SH-SY5Y (cell line): ENCODE measurements at regions not wholly inside any gene's neighbourhood (a gene's known extent, or its start where the extent isn't known, plus 50 kb on each side); places are given as distances from the start of the nearest gene placed in this dataset.

ENCODE experiments used
- GATA2 ChIP-seq: IDR thresholded peaks from 2 replicates; pipeline ENCODE4 v1.6.1; 2011; ENCODE audit warnings: mild to moderate bottlenecking, low read depth, low read length
- GATA3 ChIP-seq: IDR thresholded peaks from 2 replicates; pipeline ENCODE4 v1.6.1; 2011; ENCODE audit warnings: low read depth, mild to moderate bottlenecking, low read length, moderate library complexity

DNA sequence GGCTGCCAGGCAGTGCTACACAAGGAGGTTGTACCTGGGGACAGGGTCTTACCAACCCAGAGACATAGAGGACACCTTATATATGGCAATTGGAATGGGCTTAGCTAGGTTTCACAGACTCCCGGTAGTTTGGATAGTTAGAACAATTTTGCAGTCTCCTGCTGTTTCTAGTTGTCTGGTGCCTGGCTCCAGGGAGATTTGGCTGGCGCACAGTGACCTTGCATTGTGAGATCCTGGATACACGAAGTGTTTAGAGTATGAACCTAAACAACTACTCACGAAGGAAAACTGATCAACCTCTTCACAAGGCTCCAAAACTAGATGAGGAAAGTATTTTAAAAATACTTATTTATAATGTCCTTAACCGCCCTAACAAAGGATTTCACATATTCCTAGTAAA, 614.7 kb downstream of the FAM181B start:
- TF ChIP-seq GATA3 (no peak), GATA2 (no peak)

DNA sequence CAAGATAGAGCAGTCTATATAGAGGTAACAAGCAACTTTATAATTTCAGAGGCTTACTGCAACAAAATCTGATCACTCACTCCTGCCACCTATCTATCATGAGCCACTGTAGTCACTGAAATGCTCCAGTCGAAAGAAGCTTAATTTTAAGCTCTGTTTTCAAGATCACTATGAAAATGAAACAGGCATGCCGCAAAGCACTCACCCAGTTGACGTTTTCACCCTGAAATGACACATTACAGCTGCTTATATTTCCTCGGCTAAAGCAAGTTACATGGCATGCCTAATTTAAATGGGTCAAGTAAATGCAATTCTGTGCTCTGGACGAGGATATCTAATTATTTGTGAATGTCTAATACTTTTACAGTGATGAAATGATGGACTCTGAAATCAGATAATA, 616.3 kb downstream of the FAM181B start:
- TF ChIP-seq GATA3 (no peak), GATA2 (no peak)

DNA sequence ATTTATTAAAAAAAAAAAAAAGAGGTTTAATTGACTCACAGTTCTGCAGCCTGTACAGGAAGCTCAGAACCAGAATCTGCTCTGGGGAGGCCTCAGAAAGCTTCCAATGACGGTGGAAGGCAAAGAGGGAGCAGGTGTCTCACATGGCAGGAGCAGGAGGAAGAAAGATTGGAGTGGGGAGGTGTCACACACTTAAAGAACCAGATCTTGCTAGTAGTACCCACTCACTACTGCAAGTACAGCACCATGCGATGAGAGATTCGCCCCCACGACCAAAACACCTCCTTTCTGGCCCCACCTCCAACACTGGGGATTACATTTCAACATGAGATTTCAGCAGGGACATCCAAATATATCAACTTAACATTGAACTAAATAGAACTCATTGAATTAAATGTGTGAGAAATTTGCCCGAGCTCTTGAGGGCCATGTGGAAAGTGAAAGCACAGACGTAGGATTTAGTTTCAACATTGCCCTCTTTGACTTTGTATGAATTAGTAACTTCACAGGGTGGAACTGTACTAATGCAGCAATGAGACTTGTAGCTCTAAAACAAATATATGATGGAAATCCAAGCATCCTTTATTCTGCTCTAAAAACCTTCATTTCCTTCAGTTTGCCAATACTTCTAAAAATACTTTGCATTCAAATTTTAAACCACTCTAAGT, 628.2 kb downstream of the FAM181B start:
- no peak for TF ChIP-seq GATA3
- TF ChIP-seq GATA2 = no peak

DNA sequence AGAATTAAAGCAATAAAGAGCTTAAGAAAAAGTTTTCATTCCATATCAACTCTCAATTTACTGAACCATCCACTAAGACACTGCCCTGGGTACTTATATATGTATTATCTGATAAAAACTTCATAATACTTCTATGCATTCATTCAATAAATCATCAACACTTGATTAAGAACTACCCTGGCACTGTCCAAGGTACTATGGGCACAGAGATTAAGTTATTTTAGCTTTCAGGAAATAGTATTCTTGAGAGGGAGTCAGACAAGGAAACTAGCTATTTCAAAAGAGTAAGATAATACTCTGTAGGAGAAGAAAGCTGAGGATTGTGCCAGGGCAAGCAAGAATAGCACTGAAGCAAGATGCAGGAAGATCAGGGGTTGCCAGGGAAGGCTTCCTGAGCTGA, 640.8 kb downstream of the FAM181B start:
- no peak for TF ChIP-seq GATA2
- TF ChIP-seq GATA3 = no peak

DNA sequence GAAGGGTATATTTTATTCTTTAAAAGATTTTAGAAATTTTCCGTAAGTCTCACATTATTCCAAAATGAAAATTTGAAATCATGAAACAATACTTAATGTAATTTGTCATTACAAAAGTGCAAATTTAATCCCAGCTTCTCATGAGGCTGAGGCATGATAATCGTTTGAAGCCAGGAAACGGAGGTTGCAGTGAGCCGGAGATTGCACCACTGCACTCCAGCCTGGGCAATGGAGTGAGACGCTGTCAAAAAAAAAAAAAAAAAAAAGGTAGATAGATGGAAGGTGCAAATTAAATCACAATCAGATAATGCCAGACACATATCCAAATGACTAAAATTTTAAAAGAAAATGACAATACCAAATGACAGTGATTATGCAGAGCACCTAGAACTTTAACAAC, 644.2 kb downstream of the FAM181B start:
- TF ChIP-seq GATA2 (no peak), GATA3 (no peak)

DNA sequence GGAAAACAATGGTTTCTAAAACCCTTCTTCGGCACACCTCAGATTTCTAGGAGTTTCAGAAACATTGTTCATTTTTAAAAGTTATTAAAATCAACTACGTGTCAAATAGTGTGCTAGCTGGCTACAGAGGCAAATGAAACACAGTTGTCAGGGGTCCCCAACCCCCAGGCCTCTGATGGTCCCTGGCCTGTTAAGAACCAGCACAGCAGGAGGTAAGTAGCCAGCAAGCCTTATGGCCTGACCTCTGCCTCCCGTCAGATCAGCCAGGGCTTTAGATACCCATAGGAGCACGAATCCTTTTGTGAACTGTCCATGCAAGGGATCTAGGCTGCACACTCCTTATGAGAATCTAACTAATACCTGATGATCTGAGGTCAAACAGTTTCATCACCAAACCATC, 648.2 kb downstream of the FAM181B start:
- no peak for TF ChIP-seq GATA2
- TF ChIP-seq GATA3 = no peak

DNA sequence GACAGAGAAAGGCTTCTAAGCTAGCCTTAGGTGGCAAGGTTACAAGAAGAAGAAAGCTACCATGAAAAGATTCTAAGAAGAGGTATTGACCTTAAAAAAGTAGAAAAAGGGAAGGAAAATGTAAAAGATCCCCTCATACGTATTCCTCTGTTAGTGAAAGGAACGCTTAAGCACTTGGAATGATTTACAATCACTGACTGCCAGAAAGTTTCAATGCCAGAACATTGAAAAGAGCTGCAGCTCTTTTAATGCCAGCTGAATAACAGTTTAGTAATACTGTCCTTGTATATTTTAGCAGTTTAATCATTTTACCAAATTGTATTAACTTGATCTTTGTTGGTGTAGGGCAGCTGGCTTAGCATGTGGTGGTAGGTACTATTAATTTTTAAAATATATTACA, 650.7 kb downstream of the FAM181B start:
- TF ChIP-seq GATA3 (no peak), GATA2 (no peak)

DNA sequence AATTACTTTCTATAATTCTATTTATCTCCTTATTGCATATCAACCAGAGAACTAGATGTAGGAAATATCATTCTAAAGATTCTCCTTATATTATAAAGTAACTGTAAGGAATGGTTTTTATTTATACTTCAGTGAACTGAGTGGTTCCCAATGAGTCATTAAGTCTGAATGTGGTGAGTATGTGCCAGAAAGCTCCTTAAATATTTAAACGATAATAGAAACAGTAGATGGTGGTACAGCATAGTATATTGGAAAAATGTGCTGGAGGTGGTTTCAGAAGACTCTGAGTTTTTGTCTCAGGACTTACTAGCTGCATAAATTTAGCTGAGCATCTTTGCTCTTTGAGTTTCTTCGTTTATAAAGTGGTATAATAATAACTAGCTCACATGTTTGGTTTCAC, 653.5 kb downstream of the FAM181B start:
- TF ChIP-seq GATA2 = no peak
- no peak for TF ChIP-seq GATA3

DNA sequence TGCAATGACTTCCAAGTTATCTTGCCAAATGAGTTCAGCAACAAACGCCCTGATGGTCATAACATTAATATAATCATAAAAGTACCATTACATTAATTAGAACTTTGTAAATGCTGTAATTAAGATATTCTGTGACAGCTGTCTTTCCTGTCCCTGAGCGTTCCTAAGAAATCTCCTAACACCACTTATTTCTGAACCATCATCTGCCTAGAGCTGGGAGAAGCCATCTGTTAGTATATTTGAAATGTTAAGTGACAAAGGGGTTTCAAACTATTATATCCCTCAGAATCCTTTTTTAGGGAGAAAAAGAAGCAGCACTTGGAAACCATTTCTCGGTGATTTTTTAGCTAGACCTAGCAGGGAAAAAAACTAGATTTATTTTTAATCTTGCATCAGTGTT, 657.5 kb downstream of the FAM181B start:
- no peak for TF ChIP-seq GATA3
- no peak for TF ChIP-seq GATA2

DNA sequence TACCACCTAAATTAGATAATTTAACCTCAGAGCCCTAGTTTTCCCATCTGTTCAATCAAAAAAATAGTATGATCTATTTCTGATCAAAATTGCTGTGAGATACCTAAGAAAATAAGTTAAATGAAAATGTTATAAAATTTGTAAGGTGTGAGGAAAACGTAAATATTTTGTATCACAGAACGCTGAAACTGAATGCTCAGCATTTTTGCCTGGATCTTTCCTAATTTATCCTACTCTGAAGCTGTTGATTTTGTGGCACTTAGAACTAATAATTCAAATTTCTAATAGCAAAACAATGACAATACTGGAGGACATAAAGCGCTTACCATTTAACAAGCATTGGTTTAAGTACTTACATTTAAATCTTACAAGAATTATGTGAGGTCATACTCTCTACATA, 674.2 kb downstream of the FAM181B start:
- TF ChIP-seq GATA3 (no peak), GATA2 (no peak)

DNA sequence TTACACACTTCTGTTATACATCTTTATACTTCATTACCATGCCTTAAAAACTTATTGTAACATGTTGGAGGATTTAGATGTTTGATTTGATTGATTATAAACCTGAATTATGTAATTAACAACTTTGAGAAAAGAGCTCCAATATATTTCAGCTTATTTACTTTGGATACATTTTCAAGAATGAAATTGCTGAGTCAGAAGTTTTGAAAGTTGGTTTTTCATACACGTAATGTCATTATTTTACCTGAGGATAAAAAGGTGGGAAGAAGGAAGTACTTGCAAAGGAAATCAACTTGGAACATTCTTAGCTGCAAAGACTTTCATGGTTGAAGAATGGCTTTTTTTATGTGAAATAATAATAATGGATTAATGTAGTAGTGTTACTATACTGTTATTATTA, 677.2 kb downstream of the FAM181B start:
- TF ChIP-seq GATA2 (no peak), GATA3 (no peak)

DNA sequence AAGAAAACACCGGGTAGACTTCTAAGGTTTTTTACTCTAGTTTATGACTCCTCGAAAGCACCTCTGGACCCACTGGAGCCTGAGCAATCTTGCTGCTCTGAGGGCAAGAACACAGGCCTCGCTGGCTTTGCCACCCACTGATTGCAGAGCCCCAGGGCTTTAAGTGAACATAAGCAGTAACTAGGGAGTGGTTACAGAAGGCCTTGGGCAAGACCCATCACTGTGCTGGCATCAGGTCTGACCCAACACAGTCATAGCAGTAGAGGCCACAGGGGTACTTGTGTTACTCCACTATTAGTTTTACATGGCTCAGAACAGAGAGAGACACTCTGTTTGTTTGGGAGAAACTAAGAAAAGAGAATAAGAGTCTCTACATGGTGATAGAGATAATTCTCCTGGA, 684.5 kb downstream of the FAM181B start:
- no peak for TF ChIP-seq GATA3
- no peak for TF ChIP-seq GATA2

DNA sequence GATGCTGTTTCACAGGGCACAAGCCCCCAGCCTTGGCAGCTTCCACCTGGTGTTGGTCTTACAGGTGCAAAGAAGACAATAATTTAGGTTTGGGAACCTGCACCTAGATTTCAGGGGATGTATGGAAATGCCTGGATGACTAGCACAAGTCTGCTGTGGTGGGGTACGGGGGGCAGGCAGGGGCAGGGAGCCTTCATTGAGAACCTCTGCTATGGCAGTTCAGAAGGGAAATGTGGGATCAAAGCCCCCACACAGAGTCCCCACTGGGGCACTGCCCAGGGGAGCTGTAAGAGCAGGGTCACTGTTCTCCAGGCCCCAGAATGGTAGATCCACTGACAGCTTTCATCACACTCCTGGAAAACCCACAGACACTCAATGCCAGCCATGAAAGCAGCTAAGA, 686.5 kb downstream of the FAM181B start:
- TF ChIP-seq GATA2 = no peak
- TF ChIP-seq GATA3 = no peak

DNA sequence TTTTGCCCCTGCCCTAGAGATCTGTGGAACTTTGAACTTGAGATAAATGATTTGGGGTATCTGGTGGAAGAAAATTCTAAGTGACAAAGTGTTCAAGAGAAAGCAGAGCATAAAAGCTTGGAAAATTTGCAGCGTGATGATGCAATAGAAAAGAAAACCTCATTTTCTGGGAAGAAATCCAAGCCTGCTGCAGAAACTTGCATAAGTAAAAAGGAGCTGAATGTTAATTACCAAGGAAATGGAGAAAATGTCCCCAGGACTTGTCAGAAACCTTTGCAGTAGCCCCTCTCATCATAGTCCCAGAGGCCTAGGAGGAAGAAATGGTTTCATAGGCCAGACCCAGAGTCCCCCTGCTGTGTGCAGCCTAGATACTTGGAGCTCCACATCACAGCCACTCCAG, 686.9 kb downstream of the FAM181B start:
- TF ChIP-seq GATA2 (no peak), GATA3 (no peak)

DNA sequence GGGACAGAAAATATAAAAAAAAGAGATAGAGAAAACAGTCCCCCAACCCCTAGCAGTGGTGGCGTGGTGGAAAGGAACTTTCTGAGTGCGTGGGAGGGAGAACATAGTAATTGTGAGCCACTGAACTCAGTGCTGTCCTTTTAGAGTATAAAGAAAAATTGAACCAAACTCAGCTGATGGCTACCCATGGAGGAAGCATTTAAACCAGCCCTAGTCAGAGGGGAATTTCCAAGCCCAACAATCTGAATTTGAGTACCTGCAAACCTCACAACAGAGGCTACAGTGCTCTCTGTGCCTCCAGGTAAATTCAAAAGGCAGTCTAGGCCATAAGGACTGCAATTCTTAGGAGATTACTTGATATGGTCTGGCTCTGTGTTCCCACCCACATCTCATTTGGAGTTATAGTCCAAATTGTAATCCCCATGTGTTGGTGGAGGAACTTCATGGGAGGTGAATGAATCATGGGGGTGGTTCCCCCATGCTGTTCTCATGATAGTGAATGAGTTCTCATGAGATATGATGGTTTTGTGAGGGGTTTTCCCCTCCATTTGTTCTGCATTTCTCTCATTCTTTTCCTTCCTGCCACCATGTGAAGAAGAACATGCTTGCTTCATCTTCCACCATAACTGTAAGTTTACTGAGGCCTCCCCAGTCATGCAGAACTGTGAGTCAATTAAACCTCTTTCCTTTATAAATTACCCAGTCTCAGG, 687.8 kb downstream of the FAM181B start:
- TF ChIP-seq GATA3 (no peak), GATA2 (no peak)
